Testis (tissue), 2 donors: ENCODE measurements at regions not wholly inside any gene's neighbourhood (a gene's known extent, or its start where the extent isn't known, plus 50 kb on each side); places are given as distances from the start of the nearest gene placed in this dataset.

Source experiments
- DNase-seq: peaks from one replicate; pipeline ENCODE4 v3.0.0-alpha.2; 2019
- H3K27ac ChIP-seq, 2 donors: fragments of 200-600 bp; sonication (generic); one replicate each; pipeline ENCODE4 v1.5.1; 2019
- H3K27me3 ChIP-seq: fragments of 200-600 bp; sonication (generic); one replicate; pipeline ENCODE4 v1.5.1; 2019
- H3K36me3 ChIP-seq: fragments of 200-600 bp; sonication (generic); one replicate; pipeline ENCODE4 v1.5.1; 2017; ENCODE audit warnings: low read depth; ENCODE audit errors: missing control alignments
- H3K4me1 ChIP-seq: fragments of 200-600 bp; sonication (generic); one replicate; pipeline ENCODE4 v1.5.1; 2019
- H3K4me3 ChIP-seq, 2 donors: fragments of 200-600 bp; sonication (generic); one replicate each; pipeline ENCODE4 v1.5.1; 2017 to 2019
- H3K9me3 ChIP-seq: fragments of 200-600 bp; sonication (generic); one replicate; pipeline ENCODE4 v1.5.1; 2017
- POLR2A ChIP-seq: fragments of 450-650 bp; IDR thresholded peaks from one replicate; pipeline ENCODE4 v1.6.1; 2017; ENCODE audit warnings: antibody characterized with exemption, mild to moderate bottlenecking, moderate library complexity
- WGBS, 2 donors: methylation state at CpG; one replicate each; pipeline ENCODE4 v1.1.5; 2018; 5-methylcytosine and 5-hydroxymethylcytosine counted together
- intact Hi-C: fragments of 100-400 bp; cut with DNase I; formaldehyde crosslinking; loops from one replicate; pipeline ENCODE4 v1.15.1; 2023; ENCODE audit warnings: low total_unique reads
- TF ChIP-seq, protein P1 (sequence below), 3 experiments: fragments of 450-650 bp in 2 of 3; fragments of 200-600 bp in 1 of 3; sonication (generic) in 1 of 3; IDR thresholded peaks; one replicate each; pipeline ENCODE4 v1.5.1; 2016 to 2019; ENCODE audit warnings: antibody characterized with exemption in 3 of 3, mild to moderate bottlenecking in 2 of 3, moderate library complexity in 1 of 3

DNA sequence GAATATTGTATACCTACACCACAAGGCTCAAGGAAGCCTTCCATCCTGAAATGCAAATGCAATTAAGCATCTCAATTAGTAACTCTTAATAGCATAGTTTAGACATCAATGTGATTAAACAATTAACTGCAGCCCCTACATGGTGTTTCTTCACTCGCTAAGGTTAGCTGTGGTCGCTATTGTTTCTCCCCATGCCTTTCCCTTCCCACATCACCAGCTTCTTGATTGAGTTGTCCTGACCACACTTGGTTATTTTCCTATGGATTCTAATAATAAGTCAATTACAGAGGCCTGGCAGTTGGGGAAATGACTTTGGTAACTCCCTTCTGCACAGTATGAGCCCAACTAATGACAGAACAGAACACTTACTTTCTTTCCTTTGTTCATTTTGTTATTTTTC is 265.0 kb downstream of the ADAMTS20 start:
- H3K9me3 ChIP-seq = no peaks in the 10 kb centered on the region
- peaks cover 8% of the 10 kb centered on the region for H3K4me1 ChIP-seq
- H3K4me3 ChIP-seq = no peak overlapping the region
- no peak overlapping the region for H3K27ac ChIP-seq
- no peaks in the 10 kb centered on the region for H3K36me3 ChIP-seq
- no peaks in the 10 kb centered on the region for H3K27me3 ChIP-seq
- 92 to 98% methylated on average over 2 of the region's 2 CpGs for WGBS, 2 donors
- TF ChIP-seq, protein P1, sequence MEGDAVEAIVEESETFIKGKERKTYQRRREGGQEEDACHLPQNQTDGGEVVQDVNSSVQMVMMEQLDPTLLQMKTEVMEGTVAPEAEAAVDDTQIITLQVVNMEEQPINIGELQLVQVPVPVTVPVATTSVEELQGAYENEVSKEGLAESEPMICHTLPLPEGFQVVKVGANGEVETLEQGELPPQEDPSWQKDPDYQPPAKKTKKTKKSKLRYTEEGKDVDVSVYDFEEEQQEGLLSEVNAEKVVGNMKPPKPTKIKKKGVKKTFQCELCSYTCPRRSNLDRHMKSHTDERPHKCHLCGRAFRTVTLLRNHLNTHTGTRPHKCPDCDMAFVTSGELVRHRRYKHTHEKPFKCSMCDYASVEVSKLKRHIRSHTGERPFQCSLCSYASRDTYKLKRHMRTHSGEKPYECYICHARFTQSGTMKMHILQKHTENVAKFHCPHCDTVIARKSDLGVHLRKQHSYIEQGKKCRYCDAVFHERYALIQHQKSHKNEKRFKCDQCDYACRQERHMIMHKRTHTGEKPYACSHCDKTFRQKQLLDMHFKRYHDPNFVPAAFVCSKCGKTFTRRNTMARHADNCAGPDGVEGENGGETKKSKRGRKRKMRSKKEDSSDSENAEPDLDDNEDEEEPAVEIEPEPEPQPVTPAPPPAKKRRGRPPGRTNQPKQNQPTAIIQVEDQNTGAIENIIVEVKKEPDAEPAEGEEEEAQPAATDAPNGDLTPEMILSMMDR (IDR thresholded peaks at IDR 0.05) = no peak
- no peak for TF ChIP-seq POLR2A
- intact Hi-C loops = no loop called here
- no peak for DNase-seq

DNA sequence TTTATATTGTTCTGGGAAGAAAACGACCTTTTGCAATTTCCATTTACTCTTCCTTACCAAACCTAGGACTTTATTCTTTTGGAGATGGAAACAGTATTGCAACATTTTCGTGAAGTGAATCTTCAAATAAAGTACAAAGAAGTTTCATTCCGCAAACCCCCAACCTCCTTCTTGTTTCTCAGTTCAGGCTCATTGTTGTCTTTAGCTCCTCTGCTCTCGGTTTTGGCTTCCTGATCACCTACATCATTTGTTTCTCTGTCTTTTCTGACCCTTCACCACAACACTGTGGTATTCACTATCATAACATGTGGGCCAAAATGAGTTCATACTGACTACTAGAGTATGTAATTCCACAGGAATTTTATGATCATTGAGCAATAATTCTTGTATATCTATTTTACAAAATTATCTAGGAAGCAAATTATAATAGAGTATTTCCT is 266.8 kb downstream of the ADAMTS20 start:
- Histone ChIP-seq H3K4me1 (peaks cover 13% of the 10 kb centered on the region), H3K4me3 (no peak overlapping the region), H3K27ac (no peak overlapping the region), H3K27me3 (no peaks in the 10 kb centered on the region), H3K9me3 (no peaks in the 10 kb centered on the region), H3K36me3 (no peaks in the 10 kb centered on the region)
- intact Hi-C loops = no loop called here
- TF ChIP-seq, protein P1 (IDR thresholded peaks at IDR 0.05) = no peak
- no peak for TF ChIP-seq POLR2A
- WGBS, 2 donors = 29 to 36% methylated on average over 4 of the region's 4 CpGs
- DNase-seq = no peak

DNA sequence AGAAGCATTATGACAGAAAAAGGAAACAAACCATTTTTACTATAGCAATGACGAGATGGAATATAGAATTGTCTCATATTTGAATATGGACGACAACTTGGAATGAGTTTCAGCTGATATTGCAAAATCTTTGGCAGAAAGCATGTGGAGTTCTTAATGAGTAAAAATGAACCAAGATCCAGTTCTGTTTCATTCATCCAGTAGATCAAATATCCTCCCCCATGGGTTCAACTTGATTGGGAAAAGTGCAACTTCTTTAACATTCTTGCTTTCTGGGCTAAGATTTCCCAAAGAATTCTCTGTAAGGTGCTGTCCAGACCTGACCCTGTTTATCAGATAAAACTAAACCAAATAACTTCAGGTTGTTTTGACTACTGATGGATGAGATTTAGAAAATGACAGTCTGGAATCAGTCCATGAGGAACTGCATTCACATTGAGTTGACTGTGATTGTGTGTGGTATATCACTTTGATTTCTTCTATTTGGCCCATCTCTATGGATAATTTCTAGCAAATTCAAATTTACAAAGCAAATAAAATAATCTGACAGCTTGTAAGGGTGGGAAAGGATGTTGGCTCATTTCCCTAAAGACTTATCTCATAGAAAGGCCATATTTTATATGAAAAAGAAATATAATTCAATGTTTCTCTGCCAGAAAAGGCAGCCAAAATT is 267.4 kb downstream of the ADAMTS20 start:
- intact Hi-C loops = no loop called here
- H3K9me3 ChIP-seq = no peaks in the 10 kb centered on the region
- WGBS, 2 donors = 66 to 83% methylated on average over 2 of the region's 2 CpGs
- H3K4me3 ChIP-seq = no peak overlapping the region
- no peak for DNase-seq
- peaks cover 10% of the 10 kb centered on the region for H3K4me1 ChIP-seq
- TF ChIP-seq, protein P1 (IDR thresholded peaks at IDR 0.05) = no peak
- TF ChIP-seq POLR2A = no peak
- H3K27ac ChIP-seq = no peak overlapping the region
- H3K27me3 ChIP-seq = no peaks in the 10 kb centered on the region
- H3K36me3 ChIP-seq = no peaks in the 10 kb centered on the region

DNA sequence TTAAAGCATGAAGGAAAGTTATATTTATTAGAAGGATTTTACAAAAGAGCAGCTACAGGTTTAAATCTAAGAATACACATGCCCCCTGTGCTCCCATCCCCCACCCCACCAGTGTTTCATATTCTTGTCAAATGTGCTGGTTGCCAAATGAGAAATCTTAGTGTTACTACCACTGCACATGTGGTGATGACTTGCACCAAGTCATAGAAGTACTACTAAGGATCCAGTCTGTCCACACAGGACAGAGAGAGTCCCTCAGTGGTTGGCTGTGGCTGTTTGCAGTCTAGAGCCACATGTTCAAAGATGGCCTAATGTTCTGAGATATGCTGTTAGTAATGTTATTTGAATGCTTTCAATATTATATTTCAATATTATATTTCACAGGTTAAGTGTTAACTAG is 268.8 kb downstream of the ADAMTS20 start:
- intact Hi-C loops = no loop called here
- no peak overlapping the region for H3K4me3 ChIP-seq

More for the DNA sequence above, 268.8 kb downstream of the ADAMTS20 start:
- DNase-seq = no peak
- Histone ChIP-seq H3K36me3 (no peaks in the 10 kb centered on the region), H3K9me3 (no peaks in the 10 kb centered on the region), H3K4me1 (peaks cover 5% of the 10 kb centered on the region), H3K27me3 (no peaks in the 10 kb centered on the region), H3K27ac (no peak overlapping the region)
- TF ChIP-seq, protein P1 (IDR thresholded peaks at IDR 0.05) = no peak
- TF ChIP-seq POLR2A = no peak
